ENCODE measurements at regions not wholly inside any gene's neighbourhood (a gene's known extent, or its start where the extent isn't known, plus 50 kb on each side); places are given as distances from the start of the nearest gene placed in this dataset.

DNA sequence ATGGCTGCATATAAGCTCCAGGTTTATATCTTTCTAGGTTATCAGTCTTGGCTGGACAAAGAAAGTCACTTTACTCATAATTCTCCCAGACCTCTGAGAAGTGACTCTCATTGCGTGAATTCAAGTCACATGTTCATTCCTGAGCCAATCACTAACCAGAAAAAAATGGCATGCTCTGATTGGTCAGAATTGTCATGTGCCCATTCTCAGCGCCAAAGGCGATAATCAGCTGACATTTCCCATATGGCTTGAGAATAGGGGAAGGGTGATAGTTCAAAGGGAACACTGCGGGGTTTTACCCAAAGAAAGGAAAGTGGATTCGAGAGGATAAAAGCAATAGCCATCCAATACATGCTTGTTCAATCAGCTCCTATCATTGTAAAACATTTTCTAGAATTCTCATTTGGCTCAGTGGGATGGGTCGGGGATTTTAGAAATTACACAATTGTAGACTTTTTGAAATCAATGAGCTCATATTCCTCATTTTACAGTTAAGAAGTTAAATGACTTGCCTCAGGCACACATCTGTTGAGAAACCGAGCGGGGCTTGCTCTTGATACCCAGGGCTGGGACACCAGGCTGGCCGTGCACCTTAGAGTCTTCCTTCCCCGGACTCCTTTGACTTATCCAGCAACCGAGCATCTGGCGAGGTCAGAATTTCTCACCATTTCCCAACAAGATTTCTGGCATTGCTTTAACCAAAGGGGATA is 454.0 kb upstream of the TBX3 start:
- TF ChIP-seq, protein P1, sequence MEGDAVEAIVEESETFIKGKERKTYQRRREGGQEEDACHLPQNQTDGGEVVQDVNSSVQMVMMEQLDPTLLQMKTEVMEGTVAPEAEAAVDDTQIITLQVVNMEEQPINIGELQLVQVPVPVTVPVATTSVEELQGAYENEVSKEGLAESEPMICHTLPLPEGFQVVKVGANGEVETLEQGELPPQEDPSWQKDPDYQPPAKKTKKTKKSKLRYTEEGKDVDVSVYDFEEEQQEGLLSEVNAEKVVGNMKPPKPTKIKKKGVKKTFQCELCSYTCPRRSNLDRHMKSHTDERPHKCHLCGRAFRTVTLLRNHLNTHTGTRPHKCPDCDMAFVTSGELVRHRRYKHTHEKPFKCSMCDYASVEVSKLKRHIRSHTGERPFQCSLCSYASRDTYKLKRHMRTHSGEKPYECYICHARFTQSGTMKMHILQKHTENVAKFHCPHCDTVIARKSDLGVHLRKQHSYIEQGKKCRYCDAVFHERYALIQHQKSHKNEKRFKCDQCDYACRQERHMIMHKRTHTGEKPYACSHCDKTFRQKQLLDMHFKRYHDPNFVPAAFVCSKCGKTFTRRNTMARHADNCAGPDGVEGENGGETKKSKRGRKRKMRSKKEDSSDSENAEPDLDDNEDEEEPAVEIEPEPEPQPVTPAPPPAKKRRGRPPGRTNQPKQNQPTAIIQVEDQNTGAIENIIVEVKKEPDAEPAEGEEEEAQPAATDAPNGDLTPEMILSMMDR (IDR thresholded peaks at IDR 0.05; ENCODE audit: low read depth, low read length) = no peak
- TF ChIP-seq POLR2A (IDR thresholded peaks at IDR 0.05; ENCODE audit: extremely low read depth, insufficient read length) = no peak
- TF ChIP-seq, protein P2, sequence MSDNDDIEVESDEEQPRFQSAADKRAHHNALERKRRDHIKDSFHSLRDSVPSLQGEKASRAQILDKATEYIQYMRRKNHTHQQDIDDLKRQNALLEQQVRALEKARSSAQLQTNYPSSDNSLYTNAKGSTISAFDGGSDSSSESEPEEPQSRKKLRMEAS (IDR thresholded peaks at IDR 0.05; ENCODE audit: low read depth, low read length) = no peak
- no peak for TF ChIP-seq MYC (IDR thresholded peaks at IDR 0.05; ENCODE audit: low read depth, low read length)
